Adrenal gland (tissue), 5 donors: ENCODE measurements at regions not wholly inside any gene's neighbourhood (a gene's known extent, or its start where the extent isn't known, plus 50 kb on each side); places are given as distances from the start of the nearest gene placed in this dataset.

Experiments used
- POLR2A ChIP-seq, 2 donors: fragments of 450-650 bp; IDR thresholded peaks; one replicate each; pipeline ENCODE4 v1.6.1; 2017; ENCODE audit warnings: antibody characterized with exemption in 2 of 2, mild to moderate bottlenecking in 2 of 2, moderate library complexity in 1 of 2
- TF ChIP-seq, protein P1 (sequence below), 6 experiments: fragments of 450-650 bp in 4 of 6; fragments of 200-600 bp in 2 of 6; sonication (generic) in 1 of 6; IDR thresholded peaks; 1 replicate in 5 of 6; 2 replicates in 1 of 6; pipeline versions ENCODE4 v1.5.1 to v1.8.0; 2016 to 2021; ENCODE audit warnings: antibody characterized with exemption in 6 of 6, mild to moderate bottlenecking in 2 of 6, moderate library complexity in 1 of 6
- donor health status: DM: no; HTN: no; CAD: no.

- TF ChIP-seq, protein P1, sequence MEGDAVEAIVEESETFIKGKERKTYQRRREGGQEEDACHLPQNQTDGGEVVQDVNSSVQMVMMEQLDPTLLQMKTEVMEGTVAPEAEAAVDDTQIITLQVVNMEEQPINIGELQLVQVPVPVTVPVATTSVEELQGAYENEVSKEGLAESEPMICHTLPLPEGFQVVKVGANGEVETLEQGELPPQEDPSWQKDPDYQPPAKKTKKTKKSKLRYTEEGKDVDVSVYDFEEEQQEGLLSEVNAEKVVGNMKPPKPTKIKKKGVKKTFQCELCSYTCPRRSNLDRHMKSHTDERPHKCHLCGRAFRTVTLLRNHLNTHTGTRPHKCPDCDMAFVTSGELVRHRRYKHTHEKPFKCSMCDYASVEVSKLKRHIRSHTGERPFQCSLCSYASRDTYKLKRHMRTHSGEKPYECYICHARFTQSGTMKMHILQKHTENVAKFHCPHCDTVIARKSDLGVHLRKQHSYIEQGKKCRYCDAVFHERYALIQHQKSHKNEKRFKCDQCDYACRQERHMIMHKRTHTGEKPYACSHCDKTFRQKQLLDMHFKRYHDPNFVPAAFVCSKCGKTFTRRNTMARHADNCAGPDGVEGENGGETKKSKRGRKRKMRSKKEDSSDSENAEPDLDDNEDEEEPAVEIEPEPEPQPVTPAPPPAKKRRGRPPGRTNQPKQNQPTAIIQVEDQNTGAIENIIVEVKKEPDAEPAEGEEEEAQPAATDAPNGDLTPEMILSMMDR (IDR thresholded peaks at IDR 0.05) = no peak
- no peak for TF ChIP-seq POLR2A (IDR thresholded peaks at IDR 0.05)
These were observed 97.8 kb downstream of the HFE start for GRCh38 chr6:26185004-26185403.
